Right atrium auricular region (tissue), 2 donors: ENCODE measurements at regions not wholly inside any gene's neighbourhood (a gene's known extent, or its start where the extent isn't known, plus 50 kb on each side); places are given as distances from the start of the nearest gene placed in this dataset.

ENCODE experiments used
- DNase-seq: peaks from one replicate; pipeline ENCODE4 v3.0.0-alpha.2; 2019; ENCODE audit warnings: low spot score
- H3K27ac ChIP-seq, 2 donors: fragments of 200-600 bp; sonication (generic); 1 replicate in 1 of 2; 2 replicates in 1 of 2; pipeline ENCODE4 v1.5.1; 2016 to 2019
- H3K27me3 ChIP-seq, 2 donors: fragments of 200-600 bp; sonication (generic); one replicate each; pipeline versions ENCODE4 v1.5.1 to v1.6.0; 2017 to 2019
- H3K36me3 ChIP-seq: fragments of 200-600 bp; sonication (generic); one replicate; pipeline ENCODE4 v1.5.1; 2016
- H3K4me1 ChIP-seq, 2 donors: fragments of 200-600 bp; sonication (generic); one replicate each; pipeline versions ENCODE4 v1.5.1 to v1.6.0; 2017 to 2019
- H3K4me3 ChIP-seq, 2 donors: fragments of 200-600 bp; sonication (generic); 1 replicate in 1 of 2; 2 replicates in 1 of 2; pipeline ENCODE4 v1.5.1; 2017 to 2019; ENCODE audit warnings: mild to moderate bottlenecking in 1 of 2, moderate library complexity in 1 of 2
- H3K9me3 ChIP-seq, 2 donors: fragments of 200-600 bp; sonication (generic); one replicate each; pipeline ENCODE4 v1.5.1; 2019
- CTCF ChIP-seq, 2 donors: fragments of 200-600 bp; sonication (generic); IDR thresholded peaks; one replicate each; pipeline ENCODE4 v1.5.1; 2019; ENCODE audit warnings: antibody characterized with exemption in 2 of 2

- TF ChIP-seq CTCF (IDR thresholded peaks at IDR 0.05), result no peak
- Histone ChIP-seq H3K4me1 (no peaks in the 10 kb centered on the region), H3K9me3 (no peaks in the 10 kb centered on the region), H3K27me3 (no peaks in the 10 kb centered on the region), H3K36me3 (no peaks in the 10 kb centered on the region), H3K4me3 (no peak overlapping the region), H3K27ac (no peak overlapping the region)
- no peak for DNase-seq
Observed at GRCh38 chr9:24488896-24489295, 56.8 kb downstream of the IZUMO3 start.

- no peak for DNase-seq
- no peaks in the 10 kb centered on the region for H3K4me1 ChIP-seq
- H3K4me3 ChIP-seq, result no peak overlapping the region
- no peak for TF ChIP-seq CTCF (IDR thresholded peaks at IDR 0.05)
- no peaks in the 10 kb centered on the region for H3K9me3 ChIP-seq
- H3K36me3 ChIP-seq, result no peaks in the 10 kb centered on the region
- no peaks in the 10 kb centered on the region for H3K27me3 ChIP-seq
- no peak overlapping the region for H3K27ac ChIP-seq
Observed at GRCh38 chr9:24487946-24488345, 57.8 kb downstream of the IZUMO3 start.

GRCh38 chr9:24487250-24487861 lies 58.3 kb downstream of the IZUMO3 start:
- Histone ChIP-seq H3K27ac (no peak overlapping the region), H3K9me3 (no peaks in the 10 kb centered on the region), H3K4me3 (no peak overlapping the region), H3K36me3 (no peaks in the 10 kb centered on the region), H3K4me1 (no peaks in the 10 kb centered on the region), H3K27me3 (no peaks in the 10 kb centered on the region)
- no peak for TF ChIP-seq CTCF (IDR thresholded peaks at IDR 0.05)
- DNase-seq, result no peak

- H3K9me3 ChIP-seq, result no peaks in the 10 kb centered on the region
- H3K36me3 ChIP-seq, result no peaks in the 10 kb centered on the region
- H3K27ac ChIP-seq, result no peak overlapping the region
- no peak for TF ChIP-seq CTCF (IDR thresholded peaks at IDR 0.05)
- H3K4me3 ChIP-seq, result no peak overlapping the region
- no peaks in the 10 kb centered on the region for H3K4me1 ChIP-seq
- no peak for DNase-seq
- H3K27me3 ChIP-seq, result no peaks in the 10 kb centered on the region
Observed at GRCh38 chr9:24479361-24480059, 66.2 kb downstream of the IZUMO3 start.

GRCh38 chr9:24464319-24464951 lies 81.3 kb downstream of the IZUMO3 start:
- no peak overlapping the region for H3K27ac ChIP-seq
- H3K36me3 ChIP-seq, result no peaks in the 10 kb centered on the region
- H3K9me3 ChIP-seq, result no peaks in the 10 kb centered on the region
- DNase-seq, result no peak
- no peak for TF ChIP-seq CTCF (IDR thresholded peaks at IDR 0.05)
- H3K27me3 ChIP-seq, result no peaks in the 10 kb centered on the region
- H3K4me3 ChIP-seq, result no peak overlapping the region
- no peaks in the 10 kb centered on the region for H3K4me1 ChIP-seq
